Neural progenitor cell (in vitro differentiated cells): ENCODE measurements at regions not wholly inside any gene's neighbourhood (a gene's known extent, or its start where the extent isn't known, plus 50 kb on each side); places are given as distances from the start of the nearest gene placed in this dataset.

Experiments used
- DNase-seq: peaks from one replicate; pipeline ENCODE4 v3.0.0-alpha.2; 2016; ENCODE audit warnings: low spot score
- H2AFZ ChIP-seq: fragments of 200-600 bp; sonication (generic); replicated peaks from 2 replicates; pipeline ENCODE4 v1.6.1; 2016; ENCODE audit warnings: antibody characterized with exemption
- H3F3A ChIP-seq: fragments of 200-600 bp; sonication (generic); 2 replicates; pipeline ENCODE4 v1.6.1; 2016; ENCODE audit warnings: antibody characterized with exemption, low read depth
- H3K27ac ChIP-seq: fragments of 200-600 bp; sonication (generic); 2 replicates; pipeline ENCODE4 v1.5.1; 2016; ENCODE audit warnings: mild to moderate bottlenecking
- H3K27me3 ChIP-seq: fragments of 200-600 bp; sonication (generic); 2 replicates; pipeline ENCODE4 v1.6.1; 2016; ENCODE audit warnings: mild to moderate bottlenecking, moderate library complexity
- H3K36me3 ChIP-seq: fragments of 200-600 bp; sonication (generic); 2 replicates; pipeline ENCODE4 v1.5.1; 2016
- H3K4me1 ChIP-seq: fragments of 200-600 bp; sonication (generic); 2 replicates; pipeline ENCODE4 v1.6.1; 2016; ENCODE audit warnings: mixed run types
- H3K4me2 ChIP-seq: fragments of 200-600 bp; sonication (generic); 2 replicates; pipeline ENCODE4 v1.6.1; 2016
- H3K4me3 ChIP-seq: fragments of 200-600 bp; sonication (generic); 2 replicates; pipeline ENCODE4 v1.5.1; 2016
- H3K79me2 ChIP-seq: fragments of 200-600 bp; sonication (generic); 2 replicates; pipeline ENCODE4 v1.6.1; 2016; ENCODE audit warnings: low read depth
- H3K9ac ChIP-seq: fragments of 200-600 bp; sonication (generic); 2 replicates; pipeline ENCODE4 v1.6.1; 2016
- H3K9me3 ChIP-seq: fragments of 200-600 bp; sonication (generic); 2 replicates; pipeline ENCODE4 v1.5.1; 2016; ENCODE audit warnings: low read depth
- H4K20me1 ChIP-seq: fragments of 200-600 bp; sonication (generic); 2 replicates; pipeline ENCODE4 v1.6.1; 2016; ENCODE audit warnings: low read depth
- H3K27ac Mint-ChIP-seq: 3 replicates; pipeline ENCODE4 v1.8.0; 2021; ENCODE audit warnings: mixed read lengths
- H3K27me3 Mint-ChIP-seq: 2 replicates; pipeline ENCODE4 v1.8.0; 2022; ENCODE audit warnings: low read depth, mild to moderate bottlenecking, inconsistent platforms, moderate library complexity, mixed read lengths; ENCODE audit not compliant: insufficient read depth
- H3K36me3 Mint-ChIP-seq: 3 replicates; pipeline ENCODE4 v1.8.0; 2021; ENCODE audit warnings: mixed read lengths
- H3K4me1 Mint-ChIP-seq: 3 replicates; pipeline ENCODE4 v1.8.0; 2021; ENCODE audit warnings: mixed read lengths
- H3K4me3 Mint-ChIP-seq: 3 replicates; pipeline ENCODE4 v1.8.0; 2021; ENCODE audit warnings: mild to moderate bottlenecking, moderate library complexity, mixed read lengths
- H3K9me3 Mint-ChIP-seq: 3 replicates; pipeline ENCODE4 v1.8.0; 2020; ENCODE audit warnings: mixed read lengths
- CTCF ChIP-seq: fragments of 200-600 bp; sonication (generic); IDR thresholded peaks from 2 replicates; pipeline ENCODE4 v1.5.1; 2017; ENCODE audit warnings: antibody characterized with exemption, mild to moderate bottlenecking
- EZH2 ChIP-seq: fragments of 200-600 bp; sonication (generic); IDR thresholded peaks from 2 replicates; pipeline ENCODE4 v1.6.1; 2017; ENCODE audit warnings: antibody characterized with exemption, mild to moderate bottlenecking, moderate library complexity
- EZH2phosphoT487 ChIP-seq: fragments of 200-600 bp; sonication (generic); IDR thresholded peaks from 2 replicates; pipeline ENCODE4 v1.6.1; 2017; ENCODE audit warnings: antibody characterized with exemption

- no peak for DNase-seq
- H3K4me2 ChIP-seq = no peak overlapping the region
- no peaks in the 10 kb centered on the region for H3K9me3 ChIP-seq
- H3K36me3 Mint-ChIP-seq = no peaks in the 10 kb centered on the region
- H3K27me3 Mint-ChIP-seq = no peaks in the 10 kb centered on the region
- H3K4me3 Mint-ChIP-seq = no peak overlapping the region
- H3K9me3 Mint-ChIP-seq = no peaks in the 10 kb centered on the region
- no peaks in the 10 kb centered on the region for H3F3A ChIP-seq
- H4K20me1 ChIP-seq = no peaks in the 10 kb centered on the region
- no peaks in the 10 kb centered on the region for H3K27me3 ChIP-seq
- H3K4me1 Mint-ChIP-seq = no peaks in the 10 kb centered on the region
- no peak for TF ChIP-seq EZH2
- no peaks in the 10 kb centered on the region for H3K36me3 ChIP-seq
- no peak overlapping the region for H3K27ac Mint-ChIP-seq
- peak overlapping the region; percentile 40 for H2AFZ ChIP-seq
- H3K9ac ChIP-seq = no peak overlapping the region
- peaks cover 10% of the 10 kb centered on the region for H3K4me1 ChIP-seq
- no peak overlapping the region for H3K27ac ChIP-seq
- no peaks in the 10 kb centered on the region for H3K79me2 ChIP-seq
- no peak overlapping the region for H3K4me3 ChIP-seq
Observed at GRCh38 chr3:6248528-6248927, 612.4 kb upstream of the GRM7 start.

GRCh38 chr3:6249679-6250078 lies 611.2 kb upstream of the GRM7 start:
- no peak overlapping the region for H3K4me3 Mint-ChIP-seq
- Histone ChIP-seq H3K79me2 (no peaks in the 10 kb centered on the region), H3K9me3 (no peaks in the 10 kb centered on the region), H3K9ac (no peak overlapping the region), H3K27ac (no peak overlapping the region), H3K4me1 (peaks cover 5% of the 10 kb centered on the region), H3K4me3 (no peak overlapping the region), H3K27me3 (no peaks in the 10 kb centered on the region), H3K4me2 (no peak overlapping the region), H4K20me1 (no peaks in the 10 kb centered on the region), H3K36me3 (no peaks in the 10 kb centered on the region), H2AFZ (no peak overlapping the region), H3F3A (no peaks in the 10 kb centered on the region)
- no peaks in the 10 kb centered on the region for H3K4me1 Mint-ChIP-seq
- TF ChIP-seq CTCF = no peak
- TF ChIP-seq EZH2phosphoT487 = no peak
- no peak for TF ChIP-seq EZH2
- H3K36me3 Mint-ChIP-seq = no peaks in the 10 kb centered on the region
- no peak for DNase-seq
- no peak overlapping the region for H3K27ac Mint-ChIP-seq
- peaks cover 5% of the 10 kb centered on the region for H3K9me3 Mint-ChIP-seq
- H3K27me3 Mint-ChIP-seq = no peaks in the 10 kb centered on the region

- Mint-ChIP-seq H3K27ac (no peak overlapping the region), H3K4me3 (no peak overlapping the region), H3K27me3 (no peaks in the 10 kb centered on the region), H3K36me3 (no peaks in the 10 kb centered on the region), H3K4me1 (no peaks in the 10 kb centered on the region), H3K9me3 (peaks cover 7% of the 10 kb centered on the region)
- DNase-seq = no peak
- Histone ChIP-seq H3F3A (no peaks in the 10 kb centered on the region), H4K20me1 (no peaks in the 10 kb centered on the region), H3K27me3 (no peaks in the 10 kb centered on the region), H2AFZ (no peak overlapping the region), H3K4me3 (no peak overlapping the region), H3K79me2 (no peaks in the 10 kb centered on the region), H3K36me3 (no peaks in the 10 kb centered on the region), H3K4me2 (no peak overlapping the region), H3K27ac (no peak overlapping the region), H3K9me3 (no peaks in the 10 kb centered on the region), H3K4me1 (peaks cover under 1% of the 10 kb centered on the region), H3K9ac (no peak overlapping the region)
- TF ChIP-seq EZH2phosphoT487 (no peak), EZH2 (no peak), CTCF (no peak)
Observed at GRCh38 chr3:6250167-6250566, 610.7 kb upstream of the GRM7 start.

GRCh38 chr3:6251612-6252400 lies 609.1 kb upstream of the GRM7 start:
- Mint-ChIP-seq H3K36me3 (no peaks in the 10 kb centered on the region), H3K27me3 (peaks cover 2% of the 10 kb centered on the region), H3K4me3 (no peak overlapping the region), H3K4me1 (no peaks in the 10 kb centered on the region), H3K27ac (no peak overlapping the region), H3K9me3 (peaks cover 9% of the 10 kb centered on the region)
- H4K20me1 ChIP-seq = no peaks in the 10 kb centered on the region
- no peak overlapping the region for H3K27ac ChIP-seq
- no peaks in the 10 kb centered on the region for H3K4me1 ChIP-seq
- no peaks in the 10 kb centered on the region for H3K9me3 ChIP-seq
- H3K4me2 ChIP-seq = no peak overlapping the region
- TF ChIP-seq EZH2phosphoT487 = no peak
- TF ChIP-seq CTCF = no peak
- no peak for TF ChIP-seq EZH2
- H3K4me3 ChIP-seq = no peak overlapping the region
- no peak overlapping the region for H2AFZ ChIP-seq
- H3K79me2 ChIP-seq = no peaks in the 10 kb centered on the region
- no peaks in the 10 kb centered on the region for H3K27me3 ChIP-seq
- H3K9ac ChIP-seq = no peak overlapping the region
- H3F3A ChIP-seq = no peaks in the 10 kb centered on the region
- DNase-seq = no peak
- H3K36me3 ChIP-seq = no peaks in the 10 kb centered on the region
